ENCODE measurements at regions not wholly inside any gene's neighbourhood (a gene's known extent, or its start where the extent isn't known, plus 50 kb on each side); places are given as distances from the start of the nearest gene placed in this dataset.

- 80% methylated on average over 3 of the region's 3 CpGs for WGBS (ENCODE audit: insufficient coverage)
Observed at GRCh38 chr13:24096659-24097058, 63.9 kb upstream of the SPATA13 start.

GRCh38 chr13:24097064-24097463 is 63.5 kb upstream of the SPATA13 start:
- peak in 1 of 4 experiments; percentile 49 for ATAC-seq (replicated peaks in 1 of 4)
- peak overlapping the region in 1 of 3 donors; percentile 37 for H3K4me3 Mint-ChIP-seq
- H3K9me3 Mint-ChIP-seq, result no peaks in the 10 kb centered on the region
- no peak overlapping the region for H3K4me3 ChIP-seq (ENCODE audit: control insufficient read depth in 1 of 2, extremely low read depth in 1 of 2, low read length in 1 of 2)
- H3K27me3 ChIP-seq (replicated peaks in 1 of 2; ENCODE audit: control insufficient read depth in 2 of 2, extremely low read depth in 1 of 2, insufficient read depth in 2 of 2, low read length in 1 of 2), result no peaks in the 10 kb centered on the region
- peaks cover 16 to 22% (median 17%) of the 10 kb centered on the region in 3 donors for H3K4me1 Mint-ChIP-seq
- ChIA-PET CTCF (interaction anchor here in 1 of 2 donors (1.8 kb wide), 1 partner anchor 44 kb away, joined by 4 read pairs; no protein-coding TSS in a partner anchor), POLR2A (interaction anchor here in 1 of 2 donors (0.5 to 0.6 kb wide), 2 partner anchors 136 to 173 kb away, joined by 3 read pairs; no protein-coding TSS in a partner anchor)
- no peaks in the 10 kb centered on the region for H3K36me3 ChIP-seq (ENCODE audit: control insufficient read depth in 2 of 2, extremely low read depth in 1 of 2, insufficient read depth in 1 of 2, low read length in 1 of 2)
- no peak for DNase-seq
- no peaks in the 10 kb centered on the region for H3K36me3 Mint-ChIP-seq
- peaks cover 14 to 17% of the 10 kb centered on the region in 2 experiments for H3K4me1 ChIP-seq (ENCODE audit: control insufficient read depth in 1 of 2, extremely low read depth in 1 of 2, insufficient read depth in 2 of 2, low read length in 2 of 2)
- WGBS (ENCODE audit: insufficient coverage), result 74% methylated on average over 3 of the region's 4 CpGs
- H3K9me3 ChIP-seq, result no peaks in the 10 kb centered on the region
- H3K27ac ChIP-seq (ENCODE audit: low read length), result no peak overlapping the region
- no peak overlapping the region for H3K27ac Mint-ChIP-seq
- no peaks in the 10 kb centered on the region for H3K27me3 Mint-ChIP-seq

More at GRCh38 chr13:24096659-24097058, 63.9 kb upstream of the SPATA13 start:
- POLR2A ChIA-PET, result interaction anchor here in 1 of 2 donors (0.5 to 0.6 kb wide), 2 partner anchors 136 to 174 kb away, joined by 3 read pairs; no protein-coding TSS in a partner anchor
- H3K4me3 Mint-ChIP-seq, result peak overlapping the region in 1 of 3 donors; percentile 8
- H3K4me1 Mint-ChIP-seq, result peaks cover 16 to 22% (median 17%) of the 10 kb centered on the region in 3 donors
- CTCF ChIA-PET, result interaction anchor here in 1 of 2 donors (1.8 kb wide), 1 partner anchor 44 kb away, joined by 4 read pairs; no protein-coding TSS in a partner anchor
- Histone ChIP-seq H3K9me3 (no peaks in the 10 kb centered on the region), H3K27me3 (replicated peaks in 1 of 2; ENCODE audit: control insufficient read depth in 2 of 2, extremely low read depth in 1 of 2, insufficient read depth in 2 of 2, low read length in 1 of 2) (no peaks in the 10 kb centered on the region), H3K36me3 (ENCODE audit: control insufficient read depth in 2 of 2, extremely low read depth in 1 of 2, insufficient read depth in 1 of 2, low read length in 1 of 2) (no peaks in the 10 kb centered on the region), H3K4me3 (ENCODE audit: control insufficient read depth in 1 of 2, extremely low read depth in 1 of 2, low read length in 1 of 2) (no peak overlapping the region), H3K4me1 (ENCODE audit: control insufficient read depth in 1 of 2, extremely low read depth in 1 of 2, insufficient read depth in 2 of 2, low read length in 2 of 2) (peaks cover 14 to 17% of the 10 kb centered on the region in 2 experiments), H3K27ac (ENCODE audit: low read length) (no peak overlapping the region)
- H3K27me3 Mint-ChIP-seq, result no peaks in the 10 kb centered on the region
- no peak overlapping the region for H3K27ac Mint-ChIP-seq
- DNase-seq (no peak), ATAC-seq (replicated peaks in 1 of 4) (no peak)
- no peaks in the 10 kb centered on the region for H3K36me3 Mint-ChIP-seq
- no peaks in the 10 kb centered on the region for H3K9me3 Mint-ChIP-seq

GRCh38 chr13:24097667-24098066 is 62.9 kb upstream of the SPATA13 start:
- POLR2A ChIA-PET, result no interaction called here
- Mint-ChIP-seq H3K36me3 (no peaks in the 10 kb centered on the region), H3K27me3 (no peaks in the 10 kb centered on the region), H3K4me1 (peaks cover 16 to 22% (median 17%) of the 10 kb centered on the region in 3 donors), H3K9me3 (no peaks in the 10 kb centered on the region), H3K27ac (peak overlapping the region; percentile 37 to 59), H3K4me3 (peak overlapping the region in 2 of 3 donors; percentile 1 to 37)
- ATAC-seq (replicated peaks in 1 of 4) (peak; percentile 66 to 87 (median 77)), DNase-seq (peak in 2 of 35 experiments; percentile 2 to 18)
- 6% methylated on average over 6 of the region's 6 CpGs for WGBS (ENCODE audit: insufficient coverage)
- H3K36me3 ChIP-seq (ENCODE audit: control insufficient read depth in 2 of 2, extremely low read depth in 1 of 2, insufficient read depth in 1 of 2, low read length in 1 of 2), result no peaks in the 10 kb centered on the region
- no peaks in the 10 kb centered on the region for H3K9me3 ChIP-seq
- H3K27ac ChIP-seq (ENCODE audit: low read length), result no peak overlapping the region
- no peak overlapping the region for H3K4me3 ChIP-seq (ENCODE audit: control insufficient read depth in 1 of 2, extremely low read depth in 1 of 2, low read length in 1 of 2)
- no peaks in the 10 kb centered on the region for H3K27me3 ChIP-seq (replicated peaks in 1 of 2; ENCODE audit: control insufficient read depth in 2 of 2, extremely low read depth in 1 of 2, insufficient read depth in 2 of 2, low read length in 1 of 2)
- CTCF ChIA-PET, result no interaction called here
- H3K4me1 ChIP-seq (ENCODE audit: control insufficient read depth in 1 of 2, extremely low read depth in 1 of 2, insufficient read depth in 2 of 2, low read length in 2 of 2), result peaks cover 14 to 17% of the 10 kb centered on the region in 2 experiments

- DNase-seq (no peak), ATAC-seq (replicated peaks in 1 of 4) (no peak)
- WGBS (ENCODE audit: insufficient coverage), result 92% methylated on average over 4 of the region's 5 CpGs
- no peak overlapping the region for H3K4me3 Mint-ChIP-seq
- Histone ChIP-seq H3K36me3 (ENCODE audit: control insufficient read depth in 2 of 2, extremely low read depth in 1 of 2, insufficient read depth in 1 of 2, low read length in 1 of 2) (no peaks in the 10 kb centered on the region), H3K4me1 (ENCODE audit: control insufficient read depth in 1 of 2, extremely low read depth in 1 of 2, insufficient read depth in 2 of 2, low read length in 2 of 2) (peaks cover 14 to 17% of the 10 kb centered on the region in 2 experiments), H3K4me3 (ENCODE audit: control insufficient read depth in 1 of 2, extremely low read depth in 1 of 2, low read length in 1 of 2) (no peak overlapping the region), H3K27ac (ENCODE audit: low read length) (no peak overlapping the region), H3K27me3 (replicated peaks in 1 of 2; ENCODE audit: control insufficient read depth in 2 of 2, extremely low read depth in 1 of 2, insufficient read depth in 2 of 2, low read length in 1 of 2) (no peaks in the 10 kb centered on the region), H3K9me3 (no peaks in the 10 kb centered on the region)
- no peaks in the 10 kb centered on the region for H3K9me3 Mint-ChIP-seq
- H3K36me3 Mint-ChIP-seq, result no peaks in the 10 kb centered on the region
- POLR2A ChIA-PET, result no interaction called here
- H3K4me1 Mint-ChIP-seq, result peaks cover 16 to 22% (median 17%) of the 10 kb centered on the region in 3 donors
- no peak overlapping the region for H3K27ac Mint-ChIP-seq
- no peaks in the 10 kb centered on the region for H3K27me3 Mint-ChIP-seq
- CTCF ChIA-PET, result no interaction called here
Observed at GRCh38 chr13:24099490-24099889, 61.0 kb upstream of the SPATA13 start.

GRCh38 chr13:24100188-24100587 is 60.3 kb upstream of the SPATA13 start:
- POLR2A ChIA-PET, result no interaction called here
- H3K36me3 Mint-ChIP-seq, result no peaks in the 10 kb centered on the region
- H3K27me3 Mint-ChIP-seq, result no peaks in the 10 kb centered on the region
- H3K27ac Mint-ChIP-seq, result no peak overlapping the region
- no peaks in the 10 kb centered on the region for H3K27me3 ChIP-seq (replicated peaks in 1 of 2; ENCODE audit: control insufficient read depth in 2 of 2, extremely low read depth in 1 of 2, insufficient read depth in 2 of 2, low read length in 1 of 2)
- no peak for ATAC-seq (replicated peaks in 1 of 4)
- CTCF ChIA-PET, result no interaction called here
- H3K4me1 Mint-ChIP-seq, result peaks cover 16 to 22% (median 17%) of the 10 kb centered on the region in 3 donors
- DNase-seq, result no peak
- H3K4me1 ChIP-seq (ENCODE audit: control insufficient read depth in 1 of 2, extremely low read depth in 1 of 2, insufficient read depth in 2 of 2, low read length in 2 of 2), result peaks cover 14 to 17% of the 10 kb centered on the region in 2 experiments
- no peak overlapping the region for H3K4me3 ChIP-seq (ENCODE audit: control insufficient read depth in 1 of 2, extremely low read depth in 1 of 2, low read length in 1 of 2)
- H3K27ac ChIP-seq (ENCODE audit: low read length), result no peak overlapping the region
- no peak overlapping the region for H3K4me3 Mint-ChIP-seq
- H3K9me3 Mint-ChIP-seq, result no peaks in the 10 kb centered on the region
- H3K36me3 ChIP-seq (ENCODE audit: control insufficient read depth in 2 of 2, extremely low read depth in 1 of 2, insufficient read depth in 1 of 2, low read length in 1 of 2), result no peaks in the 10 kb centered on the region
- H3K9me3 ChIP-seq, result no peaks in the 10 kb centered on the region
- no CpG with 5 or more reads among the region's 3 CpGs for WGBS (ENCODE audit: insufficient coverage)

- ATAC-seq (replicated peaks in 1 of 4) (no peak), DNase-seq (no peak)
- H3K4me3 ChIP-seq (ENCODE audit: control insufficient read depth in 1 of 2, extremely low read depth in 1 of 2, low read length in 1 of 2), result no peak overlapping the region
- Mint-ChIP-seq H3K4me3 (no peak overlapping the region), H3K27ac (no peak overlapping the region), H3K9me3 (no peaks in the 10 kb centered on the region), H3K27me3 (no peaks in the 10 kb centered on the region), H3K4me1 (no peaks in the 10 kb centered on the region), H3K36me3 (no peaks in the 10 kb centered on the region)
- ChIA-PET CTCF (interaction anchor here in 1 of 2 donors (0.7 kb wide), 1 partner anchor 345 kb away, joined by 5 read pairs; no protein-coding TSS in a partner anchor), POLR2A (no interaction called here)
- H3K36me3 ChIP-seq (ENCODE audit: control insufficient read depth in 2 of 2, extremely low read depth in 1 of 2, insufficient read depth in 1 of 2, low read length in 1 of 2), result no peaks in the 10 kb centered on the region
- H3K27me3 ChIP-seq (replicated peaks in 1 of 2; ENCODE audit: control insufficient read depth in 2 of 2, extremely low read depth in 1 of 2, insufficient read depth in 2 of 2, low read length in 1 of 2), result no peaks in the 10 kb centered on the region
- H3K4me1 ChIP-seq (ENCODE audit: control insufficient read depth in 1 of 2, extremely low read depth in 1 of 2, insufficient read depth in 2 of 2, low read length in 2 of 2), result no peaks in the 10 kb centered on the region
- no peak overlapping the region for H3K27ac ChIP-seq (ENCODE audit: low read length)
- H3K9me3 ChIP-seq, result no peaks in the 10 kb centered on the region
- no CpG with 5 or more reads among the region's 9 CpGs for WGBS (ENCODE audit: insufficient coverage)
Observed at GRCh38 chr13:24103782-24104372, 56.6 kb upstream of the SPATA13 start.
